Left lobe of liver (tissue), 2 donors: ENCODE measurements at regions not wholly inside any gene's neighbourhood (a gene's known extent, or its start where the extent isn't known, plus 50 kb on each side); places are given as distances from the start of the nearest gene placed in this dataset.
"Not testable (repeated sequence)": the region's sequence is repeated elsewhere in the genome, so short reads cannot be mapped to it uniquely, and the experiment has no call there.

Experiments
- ATAC-seq: fragments of 200-7000 bp; cut with Tn5 transposase; one replicate; pipeline ENCODE4 v1.9.1; 2020; ENCODE audit warnings: mild to moderate bottlenecking, moderate library complexity
- DNase-seq: peaks from one replicate; pipeline ENCODE4 v3.0.0-alpha.2; 2020; ENCODE audit warnings: low spot score
- donor health status: DM: no; HTN: no; CAD: no; lungs with moderate emphysema.
- donor health status: DM: no; HTN: yes; CAD: no.

- DNase-seq (no peak), ATAC-seq (no peak)
Measured at GRCh38 chr2:183782436-183782835, 658.2 kb downstream of the NUP35 start.

GRCh38 chr2:183788796-183789195 lies 664.6 kb downstream of the NUP35 start:
- ATAC-seq, DNase-seq: not testable (repeated sequence)

- not testable (repeated sequence) for ATAC-seq, DNase-seq
Measured at GRCh38 chr2:183792165-183792924, 668.1 kb downstream of the NUP35 start.

GRCh38 chr2:183798535-183798934 lies 674.3 kb downstream of the NUP35 start:
- ATAC-seq = no peak
- no peak for DNase-seq

GRCh38 chr2:183799761-183800160 lies 675.5 kb downstream of the NUP35 start:
- ATAC-seq (no peak), DNase-seq (no peak)

- DNase-seq = no peak
- no peak for ATAC-seq
Measured at GRCh38 chr2:183803596-183803995, 679.4 kb downstream of the NUP35 start.

GRCh38 chr2:183807870-183808269 lies 683.6 kb downstream of the NUP35 start:
- ATAC-seq = no peak
- DNase-seq = no peak

GRCh38 chr2:183809404-183809803 lies 685.2 kb downstream of the NUP35 start:
- ATAC-seq (no peak), DNase-seq (no peak)

- ATAC-seq (no peak), DNase-seq (no peak)
Measured at GRCh38 chr2:183811281-183811680, 687.0 kb downstream of the NUP35 start.

GRCh38 chr2:183812091-183812490 lies 687.8 kb downstream of the NUP35 start:
- no peak for DNase-seq
- ATAC-seq = no peak

GRCh38 chr2:183825710-183826109 lies 701.5 kb downstream of the NUP35 start:
- ATAC-seq (no peak), DNase-seq (no peak)

GRCh38 chr2:183829931-183830330 lies 705.7 kb downstream of the NUP35 start:
- ATAC-seq = no peak
- no peak for DNase-seq

GRCh38 chr2:183837157-183837556 lies 712.9 kb downstream of the NUP35 start:
- DNase-seq (no peak), ATAC-seq (no peak)

- no peak for ATAC-seq
Measured at GRCh38 chr2:183838295-183838694, 714.1 kb downstream of the NUP35 start.

GRCh38 chr2:183840061-183840584 lies 715.9 kb downstream of the NUP35 start:
- no peak for ATAC-seq
- no peak for DNase-seq

More at GRCh38 chr2:183838295-183838694, 714.1 kb downstream of the NUP35 start:
- no peak for DNase-seq

GRCh38 chr2:183849826-183850225 lies 725.6 kb downstream of the NUP35 start:
- ATAC-seq, DNase-seq: not testable (repeated sequence)

- ATAC-seq (no peak), DNase-seq (no peak)
Measured at GRCh38 chr2:183859129-183859528, 734.9 kb downstream of the NUP35 start.

- no peak for ATAC-seq
- DNase-seq = no peak
Measured at GRCh38 chr2:183866666-183867065, 731.7 kb upstream of the ZNF804A start.

GRCh38 chr2:183867206-183867605 lies 731.1 kb upstream of the ZNF804A start:
- no peak for DNase-seq
- no peak for ATAC-seq

GRCh38 chr2:183868153-183868552 lies 730.2 kb upstream of the ZNF804A start:
- no peak for ATAC-seq
- no peak for DNase-seq

GRCh38 chr2:183868707-183869106 lies 729.6 kb upstream of the ZNF804A start:
- no peak for ATAC-seq
- no peak for DNase-seq

- ATAC-seq (no peak), DNase-seq (no peak)
Measured at GRCh38 chr2:183872131-183872530, 726.2 kb upstream of the ZNF804A start.

GRCh38 chr2:183881978-183882377 lies 716.4 kb upstream of the ZNF804A start:
- ATAC-seq = no peak

More at GRCh38 chr2:183881978-183882377, 716.4 kb upstream of the ZNF804A start:
- DNase-seq = no peak
